GM13976 (cell line): ENCODE measurements at regions not wholly inside any gene's neighbourhood (a gene's known extent, or its start where the extent isn't known, plus 50 kb on each side); places are given as distances from the start of the nearest gene placed in this dataset.
"Not testable (repeated sequence)": the region's sequence is repeated elsewhere in the genome, so short reads cannot be mapped to it uniquely, and the experiment has no call there.

Experiments used
- DNase-seq: peaks from one replicate; pipeline ENCODE4 v3.0.0; 2012; ENCODE audit warnings: low spot score
- CTCF ChIP-seq: IDR thresholded peaks from 2 replicates; pipeline ENCODE4 v1.5.1; 2012; ENCODE audit warnings: borderline replicate concordance, mild to moderate bottlenecking; ENCODE audit not compliant: insufficient read depth; ENCODE audit errors: extremely low read depth, missing control alignments, control extremely low read depth
- in situ Hi-C: fragments of 300-500 bp; cut with MboI; formaldehyde crosslinking; loops from one replicate; pipeline ENCODE4 v1.12.0; 2022; ENCODE audit warnings: low sequenced_read_pairs, mixed read lengths, inconsistent platforms; ENCODE audit not compliant: unreplicated experiment

GRCh38 chr10:23535381-23535780 is 96.5 kb downstream of the OTUD1 start:
- in situ Hi-C loops: loop anchor here (25.0 kb wide), 1 partner anchor 373 kb away; no protein-coding TSS in a partner anchor

GRCh38 chr10:23538968-23539367 is 100.1 kb downstream of the OTUD1 start:
- TF ChIP-seq CTCF: no peak
- in situ Hi-C loops: loop anchor here (25.0 kb wide), 1 partner anchor 377 kb away; no protein-coding TSS in a partner anchor
- DNase-seq: no peak

More at GRCh38 chr10:23535381-23535780, 96.5 kb downstream of the OTUD1 start:
- no peak for TF ChIP-seq CTCF
- no peak for DNase-seq

GRCh38 chr10:23540401-23541030 is 101.6 kb downstream of the OTUD1 start:
- no peak for DNase-seq
- no peak for TF ChIP-seq CTCF
- in situ Hi-C loops: loop anchor here (25.0 kb wide), 1 partner anchor 378 kb away; no protein-coding TSS in a partner anchor

GRCh38 chr10:23543691-23544380 is 105.0 kb downstream of the OTUD1 start:
- DNase-seq: no peak
- TF ChIP-seq CTCF: no peak
- in situ Hi-C loops: loop anchor here (25.0 kb wide), 1 partner anchor 382 kb away; no protein-coding TSS in a partner anchor

GRCh38 chr10:23545866-23546265 is 107.0 kb downstream of the OTUD1 start:
- DNase-seq: not testable (repeated sequence)
- in situ Hi-C loops: loop anchor here (25.0 kb wide), 1 partner anchor 384 kb away; no protein-coding TSS in a partner anchor

- TF ChIP-seq CTCF: no peak
- DNase-seq: no peak
- in situ Hi-C loops: no loop called here
These were observed 118.0 kb downstream of the OTUD1 start for GRCh38 chr10:23556727-23557440.

GRCh38 chr10:23557777-23558176 is 118.9 kb downstream of the OTUD1 start:
- in situ Hi-C loops: no loop called here
- no peak for TF ChIP-seq CTCF
- no peak for DNase-seq
